SU-DHL-6 (cell line): ENCODE measurements at regions not wholly inside any gene's neighbourhood (a gene's known extent, or its start where the extent isn't known, plus 50 kb on each side); places are given as distances from the start of the nearest gene placed in this dataset.

ENCODE experiments used
- H2AFZ ChIP-seq: fragments of 200-600 bp; sonication (generic); 2 replicates; pipeline ENCODE4 v1.6.1; 2014; ENCODE audit warnings: low read depth, mild to moderate bottlenecking, moderate library complexity, mixed read lengths, antibody characterized with exemption, low read length; ENCODE audit not compliant: severe bottlenecking
- H3F3A ChIP-seq: fragments of 200-600 bp; shearing (Covaris generic); 2 replicates; pipeline ENCODE4 v1.6.0; 2016; ENCODE audit warnings: antibody characterized with exemption, mild to moderate bottlenecking; ENCODE audit not compliant: insufficient read depth
- H3K27ac ChIP-seq: fragments of 200-600 bp; sonication (generic); 2 replicates; pipeline ENCODE4 v1.5.1; 2016; ENCODE audit warnings: low read depth, mild to moderate bottlenecking, low read length, moderate library complexity, mixed read lengths
- H3K27me3 ChIP-seq: fragments of 200-600 bp; sonication (generic), shearing (Covaris generic); 2 replicates; pipeline ENCODE4 v1.6.0; 2014; ENCODE audit warnings: mild to moderate bottlenecking, low read length
- H3K36me3 ChIP-seq: fragments of 200-600 bp; sonication (generic); 2 replicates; pipeline ENCODE4 v1.6.1; 2014; ENCODE audit warnings: mild to moderate bottlenecking, low read length, mixed read lengths
- H3K4me2 ChIP-seq: fragments of 300-600, 200-600 bp; shearing (Covaris generic), sonication (generic); 2 replicates; pipeline ENCODE4 v1.6.0; 2014; ENCODE audit warnings: low read length, low read depth, mild to moderate bottlenecking; ENCODE audit not compliant: poor library complexity, severe bottlenecking
- H3K4me3 ChIP-seq: fragments of 200-600 bp; sonication (generic); 2 replicates; pipeline ENCODE4 v1.5.1; 2014; ENCODE audit warnings: antibody characterized with exemption, low read length, mild to moderate bottlenecking, mixed read lengths; ENCODE audit not compliant: insufficient read depth, poor library complexity, severe bottlenecking
- H3K79me2 ChIP-seq: fragments of 200-600 bp; sonication (generic); 2 replicates; pipeline ENCODE4 v1.6.1; 2014; ENCODE audit warnings: mild to moderate bottlenecking, low read length, moderate library complexity; ENCODE audit not compliant: insufficient read depth
- H3K9ac ChIP-seq: fragments of 200-600 bp; sonication (generic); 2 replicates; pipeline ENCODE4 v1.7.0; 2014; ENCODE audit warnings: mild to moderate bottlenecking, low read length
- H3K9me2 ChIP-seq: fragments of 200-600 bp; sonication (generic); replicated peaks from 2 replicates; pipeline ENCODE4 v1.6.1; 2014; ENCODE audit warnings: low read length; ENCODE audit not compliant: insufficient read depth
- H3K9me3 ChIP-seq: fragments of 200-600 bp; sonication (generic); 2 replicates; pipeline ENCODE4 v1.6.1; 2014; ENCODE audit warnings: low read length, mixed read lengths; ENCODE audit not compliant: insufficient read depth
- H4K20me1 ChIP-seq: fragments of 200-600 bp; sonication (generic); 2 replicates; pipeline ENCODE4 v1.6.1; 2014; ENCODE audit warnings: low read depth, mild to moderate bottlenecking, antibody characterized with exemption, low read length, moderate library complexity, mixed read lengths
- CTCF ChIP-seq: fragments of 200-600 bp; sonication (generic); IDR thresholded peaks from one replicate; pipeline ENCODE4 v1.5.1; 2017; ENCODE audit warnings: antibody characterized with exemption, mild to moderate bottlenecking, low read length, moderate library complexity; ENCODE audit not compliant: insufficient read depth, poor library complexity, severe bottlenecking
- EZH2phosphoT487 ChIP-seq: fragments of 200-600 bp; sonication (generic), shearing (Covaris generic); conservative IDR thresholded peaks from 2 replicates; pipeline ENCODE4 v1.6.1; 2018; ENCODE audit warnings: mild to moderate bottlenecking, antibody characterized with exemption, low read length, moderate library complexity, mixed read lengths

DNA sequence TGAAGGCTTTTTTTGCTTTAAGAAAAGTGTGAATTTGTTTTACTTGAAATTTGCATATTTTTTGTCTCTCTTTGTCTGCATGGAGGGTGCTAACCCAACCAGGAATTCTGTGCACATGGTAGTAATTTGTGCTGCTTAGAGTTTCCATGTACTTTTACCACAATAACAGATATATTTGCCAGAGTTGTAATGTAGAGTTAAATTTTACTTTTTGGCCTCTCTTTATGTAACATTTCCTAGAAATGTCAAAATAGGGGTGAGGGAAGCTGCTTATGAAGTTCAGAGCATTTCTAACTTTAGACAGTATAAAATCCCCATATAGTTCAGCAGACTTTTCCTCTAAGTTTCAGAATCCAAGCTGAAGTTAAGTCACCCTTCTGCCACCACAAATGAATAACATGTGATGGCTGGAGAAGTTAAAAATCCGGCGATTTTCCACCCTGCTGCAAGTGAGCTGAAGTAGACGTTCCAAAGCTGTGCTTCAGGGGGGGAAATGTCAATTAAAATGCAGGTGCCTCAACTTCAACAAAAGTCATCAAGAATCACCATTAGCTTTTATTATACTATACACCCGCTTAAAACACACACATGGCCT, 385.7 kb upstream of the NR2F2 start:
- Histone ChIP-seq H3K36me3 (no peaks in the 10 kb centered on the region), H3K9me3 (no peaks in the 10 kb centered on the region), H3K27me3 (no peaks in the 10 kb centered on the region)

DNA sequence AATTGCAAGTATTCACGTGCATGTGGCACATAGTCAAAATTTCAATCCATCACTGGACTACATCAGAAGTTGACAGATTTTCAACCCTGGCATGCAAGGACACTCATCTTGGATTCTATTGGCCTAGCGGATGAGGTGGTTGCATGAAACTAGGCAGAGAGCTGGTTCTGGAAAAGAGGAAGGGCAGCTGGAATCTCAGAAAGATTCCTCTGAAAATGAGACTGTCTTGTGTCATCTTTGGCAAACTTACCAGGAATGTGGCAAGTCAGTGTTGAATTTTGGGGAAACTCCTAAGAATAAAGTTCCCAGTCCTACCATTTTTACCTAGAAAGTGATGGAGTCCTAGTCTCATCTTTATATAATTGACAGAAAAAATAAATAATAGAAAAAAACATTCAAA, 384.3 kb upstream of the NR2F2 start:
- Histone ChIP-seq H3K9me3 (no peaks in the 10 kb centered on the region), H3K9me2 (no peaks in the 10 kb centered on the region), H3K27me3 (no peaks in the 10 kb centered on the region), H2AFZ (no peak overlapping the region), H3K36me3 (no peaks in the 10 kb centered on the region), H3F3A (no peaks in the 10 kb centered on the region), H3K79me2 (no peaks in the 10 kb centered on the region), H3K27ac (no peak overlapping the region), H4K20me1 (no peaks in the 10 kb centered on the region), H3K9ac (no peak overlapping the region), H3K4me3 (no peak overlapping the region), H3K4me2 (no peak overlapping the region)
- TF ChIP-seq CTCF, result no peak
- no peak for TF ChIP-seq EZH2phosphoT487

More for the DNA sequence above, 385.7 kb upstream of the NR2F2 start:
- H3K79me2 ChIP-seq, result no peaks in the 10 kb centered on the region
- H3K4me2 ChIP-seq, result no peak overlapping the region
- H2AFZ ChIP-seq, result no peak overlapping the region
- TF ChIP-seq CTCF (no peak), EZH2phosphoT487 (no peak)
- no peak overlapping the region for H3K9ac ChIP-seq
- no peaks in the 10 kb centered on the region for H3F3A ChIP-seq
- no peaks in the 10 kb centered on the region for H3K9me2 ChIP-seq
- no peak overlapping the region for H3K27ac ChIP-seq
- no peak overlapping the region for H3K4me3 ChIP-seq
- H4K20me1 ChIP-seq, result no peaks in the 10 kb centered on the region

DNA sequence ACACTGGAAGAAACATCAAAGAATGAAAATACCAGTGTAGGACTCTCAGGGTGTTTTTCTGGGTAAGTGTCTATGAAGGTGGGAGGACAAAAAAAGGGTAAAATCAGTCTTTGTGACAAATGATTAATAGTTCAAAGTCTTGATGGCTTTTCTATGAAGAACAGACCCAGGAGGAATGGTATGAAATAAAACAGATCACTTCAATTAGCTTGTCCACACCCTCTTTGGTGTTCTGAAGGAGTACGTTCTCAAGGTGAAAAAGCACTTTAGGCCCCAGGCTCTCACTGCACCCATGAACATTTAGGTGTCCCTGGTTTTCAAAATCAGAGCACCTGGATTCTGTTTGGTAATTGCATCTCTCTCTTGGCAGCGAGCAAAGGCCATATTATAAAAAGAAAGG, 383.6 kb upstream of the NR2F2 start:
- Histone ChIP-seq H3K9me3 (no peaks in the 10 kb centered on the region), H3K4me2 (no peak overlapping the region), H3K36me3 (no peaks in the 10 kb centered on the region), H3F3A (no peaks in the 10 kb centered on the region), H3K27me3 (no peaks in the 10 kb centered on the region), H3K79me2 (no peaks in the 10 kb centered on the region), H4K20me1 (no peaks in the 10 kb centered on the region), H3K27ac (no peak overlapping the region), H3K4me3 (no peak overlapping the region), H3K9me2 (no peaks in the 10 kb centered on the region), H2AFZ (no peak overlapping the region), H3K9ac (no peak overlapping the region)
- TF ChIP-seq EZH2phosphoT487, result no peak
- no peak for TF ChIP-seq CTCF

DNA sequence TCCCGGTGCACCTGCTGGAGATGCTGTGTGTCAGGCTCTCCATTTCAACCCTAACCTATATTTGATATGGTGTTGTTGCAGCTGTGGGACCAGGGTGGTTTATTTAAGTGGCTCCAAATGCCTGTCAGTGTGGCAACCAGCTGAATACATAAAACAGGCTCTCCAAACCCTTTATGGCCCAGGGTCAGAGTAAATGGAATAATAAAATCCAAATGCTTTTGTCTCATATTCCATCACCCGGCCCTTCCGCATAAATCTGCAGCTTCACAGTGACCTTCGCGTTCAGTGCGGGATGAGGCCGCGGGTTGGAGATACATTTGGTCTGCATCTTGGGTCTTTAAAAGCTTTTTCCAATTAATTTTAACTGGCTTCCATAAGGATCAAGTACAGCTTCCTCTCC, 382.1 kb upstream of the NR2F2 start:
- no peaks in the 10 kb centered on the region for H3K36me3 ChIP-seq
- H3K27me3 ChIP-seq, result no peaks in the 10 kb centered on the region
- H3K4me3 ChIP-seq, result no peak overlapping the region
- H3K9me2 ChIP-seq, result no peaks in the 10 kb centered on the region
- no peaks in the 10 kb centered on the region for H4K20me1 ChIP-seq
- no peaks in the 10 kb centered on the region for H3K79me2 ChIP-seq
- no peaks in the 10 kb centered on the region for H3F3A ChIP-seq
- H3K4me2 ChIP-seq, result no peak overlapping the region
- no peak overlapping the region for H3K9ac ChIP-seq
- H3K9me3 ChIP-seq, result no peaks in the 10 kb centered on the region
- TF ChIP-seq CTCF (no peak), EZH2phosphoT487 (no peak)
- no peak overlapping the region for H2AFZ ChIP-seq
- H3K27ac ChIP-seq, result no peak overlapping the region
